Heart right ventricle (tissue), 16 donors: ENCODE measurements at regions not wholly inside any gene's neighbourhood (a gene's known extent, or its start where the extent isn't known, plus 50 kb on each side); places are given as distances from the start of the nearest gene placed in this dataset.

Source experiments
- ATAC-seq, 8 donors: fragments of 200-7000 bp; cut with Tn5 transposase; one replicate each; pipeline ENCODE4 v1.9.1; 2020; ENCODE audit warnings: mild to moderate bottlenecking in 8 of 8, moderate library complexity in 8 of 8, moderate number of reproducible peaks in 1 of 8
- DNase-seq, 2 donors: peaks; one replicate each; pipeline ENCODE4 v3.0.0-alpha.2; 2020
- H3K27ac ChIP-seq, 10 donors: fragments of 200-600 bp; sonication (generic) in 2 of 10; one replicate each; pipeline versions ENCODE4 v1.5.0 to v1.8.0; 2020 to 2022; ENCODE audit warnings: mild to moderate bottlenecking in 3 of 10
- H3K27me3 ChIP-seq, 7 donors: fragments of 200-600 bp; one replicate each; pipeline ENCODE4 v1.8.0; 2021 to 2022; ENCODE audit warnings: mild to moderate bottlenecking in 2 of 7
- H3K36me3 ChIP-seq, 9 donors: fragments of 200-600 bp; sonication (generic) in 1 of 9; one replicate each; pipeline versions ENCODE4 v1.5.0 to v1.8.0; 2020 to 2022; ENCODE audit warnings: mild to moderate bottlenecking in 2 of 9
- H3K4me1 ChIP-seq, 9 donors: fragments of 200-600 bp; sonication (generic) in 1 of 9; one replicate each; pipeline versions ENCODE4 v1.5.0 to v1.8.0; 2020 to 2022; ENCODE audit warnings: mild to moderate bottlenecking in 4 of 9
- H3K4me3 ChIP-seq, 10 donors: fragments of 200-600 bp; sonication (generic) in 2 of 10; one replicate each; pipeline versions ENCODE4 v1.5.0 to v1.8.0; 2020 to 2022; ENCODE audit warnings: mild to moderate bottlenecking in 7 of 10, moderate library complexity in 2 of 10
- H3K9me3 ChIP-seq, 11 donors: fragments of 200-600 bp in 10 of 11; sonication (generic) in 2 of 11; one replicate each; pipeline versions ENCODE4 v1.5.0 to v1.8.0; 2013 to 2022; ENCODE audit warnings: mild to moderate bottlenecking in 2 of 11, control low read depth in 1 of 11, moderate library complexity in 1 of 11
- WGBS, 2 donors: extraction: QIAGEN DNeasy Blood & Tissue Kit; methylation state at CpG; one replicate each; pipeline ENCODE4 v1.1.7; 2013; ENCODE audit warnings: inconsistent platforms in 1 of 2; 5-methylcytosine and 5-hydroxymethylcytosine counted together
- intact Hi-C, 10 donors: fragments of 100-400 bp; cut with DNase I; formaldehyde crosslinking; loops; one replicate each; pipeline versions ENCODE4 v1.11.1 to v1.14.2; 2022
- TF ChIP-seq, protein P1 (sequence below), 9 donors: fragments of 200-600 bp; sonication (generic) in 2 of 9; IDR thresholded peaks; one replicate each; pipeline versions ENCODE4 v1.5.0 to v1.8.0; 2021 to 2022; ENCODE audit warnings: antibody characterized with exemption in 9 of 9, mild to moderate bottlenecking in 5 of 9, moderate library complexity in 1 of 9
- donor health status: Arrhythmogenic right ventricular cardiomyopathy.
- donor health status: ischemic (EF 13 %, LVEDD 7.1; RV severe dilation, severe dysfunction).
- donor health status: healthy with polysubstance abuse.
- donor health status: DM: no; HTN: yes; CAD: no.
- donor health status: DM: no; HTN: no; CAD: no.
- donor health status: ischemic (EF 25% LVEDD 6.9; RV normal size, moderate dysfunction).
- donor health status: ischemic (EF 25% LVEDD 5.7; RV mildly dilated, moderate dysfunction).
- donor health status: healthy.
- donor health status: DM: yes; HTN: yes; CAD: no.
- donor health status: Ischemic cardiomyopathy.
- donor health status: ischemic (EF 35%, LVEDD 5.7; RV mildly dilated, moderate dysfunction).
- donor health status: nonischemic (EF 11% LVEDD 7.7; RV severe dilation, severe dysfunction).
- donor health status: DM: yes; HTN: yes; CAD: no.
- donor health status: PGD.
- donor health status: ischemic (EF 29% LVEDD 5.4; RV normal size, mild dysfunction).
- donor health status: nonischemic (EF 23%, LVEDD 6.1; RV moderate dilation, normal function).

DNA sequence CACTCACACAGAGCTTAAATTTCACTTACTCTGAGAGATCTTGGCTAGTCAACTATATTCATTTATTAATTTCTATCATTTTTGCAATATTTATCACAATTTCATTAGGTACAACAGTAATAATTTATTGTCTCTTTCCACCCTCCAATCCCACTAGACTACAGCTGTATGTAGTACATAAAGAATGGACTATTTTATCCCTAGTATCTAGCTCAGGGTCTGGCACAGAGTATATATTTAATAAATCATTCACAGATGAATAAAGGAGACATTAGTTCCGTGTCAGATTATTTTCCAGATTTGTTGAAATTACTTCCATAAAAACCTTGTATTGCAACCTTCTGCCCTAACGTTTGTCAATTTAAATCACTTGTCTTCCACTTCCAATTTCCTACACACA lies 1781.1 kb upstream of the SEL1L start:
- TF ChIP-seq, protein P1, sequence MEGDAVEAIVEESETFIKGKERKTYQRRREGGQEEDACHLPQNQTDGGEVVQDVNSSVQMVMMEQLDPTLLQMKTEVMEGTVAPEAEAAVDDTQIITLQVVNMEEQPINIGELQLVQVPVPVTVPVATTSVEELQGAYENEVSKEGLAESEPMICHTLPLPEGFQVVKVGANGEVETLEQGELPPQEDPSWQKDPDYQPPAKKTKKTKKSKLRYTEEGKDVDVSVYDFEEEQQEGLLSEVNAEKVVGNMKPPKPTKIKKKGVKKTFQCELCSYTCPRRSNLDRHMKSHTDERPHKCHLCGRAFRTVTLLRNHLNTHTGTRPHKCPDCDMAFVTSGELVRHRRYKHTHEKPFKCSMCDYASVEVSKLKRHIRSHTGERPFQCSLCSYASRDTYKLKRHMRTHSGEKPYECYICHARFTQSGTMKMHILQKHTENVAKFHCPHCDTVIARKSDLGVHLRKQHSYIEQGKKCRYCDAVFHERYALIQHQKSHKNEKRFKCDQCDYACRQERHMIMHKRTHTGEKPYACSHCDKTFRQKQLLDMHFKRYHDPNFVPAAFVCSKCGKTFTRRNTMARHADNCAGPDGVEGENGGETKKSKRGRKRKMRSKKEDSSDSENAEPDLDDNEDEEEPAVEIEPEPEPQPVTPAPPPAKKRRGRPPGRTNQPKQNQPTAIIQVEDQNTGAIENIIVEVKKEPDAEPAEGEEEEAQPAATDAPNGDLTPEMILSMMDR (IDR thresholded peaks at IDR 0.05) = no peak

DNA sequence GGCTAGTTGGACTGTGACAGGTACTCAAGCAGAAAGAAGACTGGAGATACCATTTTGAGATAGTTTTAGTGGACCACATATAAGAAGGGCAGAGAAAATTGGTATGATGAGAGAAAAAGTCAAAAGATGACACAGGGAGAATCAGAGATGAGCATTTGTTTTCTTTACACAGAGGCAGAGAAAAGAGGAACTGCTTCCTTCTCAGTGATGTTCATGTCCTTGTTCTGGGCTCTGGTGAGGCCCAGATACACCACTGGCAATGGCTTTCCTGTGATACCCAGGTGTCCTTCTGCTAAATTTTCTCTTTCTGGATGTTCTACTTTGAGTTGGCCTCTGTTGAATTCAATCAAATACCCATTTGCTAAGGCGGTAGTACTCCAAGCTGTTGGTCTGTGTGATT lies 1782.7 kb upstream of the SEL1L start:
- Histone ChIP-seq H3K9me3 (no peaks in the 10 kb centered on the region), H3K27ac (no peak overlapping the region), H3K36me3 (no peaks in the 10 kb centered on the region), H3K4me3 (no peak overlapping the region), H3K4me1 (no peaks in the 10 kb centered on the region), H3K27me3 (no peaks in the 10 kb centered on the region)
- intact Hi-C loops = no loop called here
- DNase-seq = no peak
- ATAC-seq = no peak
- TF ChIP-seq, protein P1 (IDR thresholded peaks at IDR 0.05) = no peak
- 84 to 97% methylated on average over 1 of the region's 1 CpG for WGBS, 2 donors

More for the DNA sequence above, 1781.1 kb upstream of the SEL1L start:
- intact Hi-C loops = no loop called here
- Histone ChIP-seq H3K27me3 (no peaks in the 10 kb centered on the region), H3K4me1 (no peaks in the 10 kb centered on the region), H3K4me3 (no peak overlapping the region), H3K36me3 (no peaks in the 10 kb centered on the region), H3K9me3 (peaks cover 0 to 1% (median 0%) of the 10 kb centered on the region in 11 donors), H3K27ac (no peak overlapping the region)
- 84 to 91% methylated on average over 2 of the region's 2 CpGs for WGBS, 2 donors
- no peak for ATAC-seq
- DNase-seq = no peak

DNA sequence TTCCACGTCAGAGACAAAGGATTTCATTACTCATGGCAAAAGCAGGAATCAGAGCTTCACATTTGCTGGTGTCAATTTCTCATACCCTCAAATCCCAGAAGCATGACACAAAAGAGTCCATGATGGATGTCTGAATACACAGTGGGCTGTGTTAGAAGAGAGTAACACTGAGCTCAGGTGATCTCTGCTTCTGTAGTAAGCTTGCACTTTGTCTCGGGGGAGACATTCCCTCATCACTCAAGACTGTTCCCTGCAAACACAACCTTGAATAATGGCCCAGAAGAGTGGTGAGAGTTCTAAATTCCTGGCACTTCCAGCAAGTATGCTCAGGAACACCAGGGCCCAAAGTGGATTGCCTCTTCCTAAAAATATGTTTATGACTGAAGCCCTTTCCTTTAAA lies 1787.2 kb upstream of the SEL1L start:
- intact Hi-C loops = no loop called here
- 78 to 80% methylated on average over 2 of the region's 2 CpGs for WGBS, 2 donors
- ATAC-seq = no peak

DNA sequence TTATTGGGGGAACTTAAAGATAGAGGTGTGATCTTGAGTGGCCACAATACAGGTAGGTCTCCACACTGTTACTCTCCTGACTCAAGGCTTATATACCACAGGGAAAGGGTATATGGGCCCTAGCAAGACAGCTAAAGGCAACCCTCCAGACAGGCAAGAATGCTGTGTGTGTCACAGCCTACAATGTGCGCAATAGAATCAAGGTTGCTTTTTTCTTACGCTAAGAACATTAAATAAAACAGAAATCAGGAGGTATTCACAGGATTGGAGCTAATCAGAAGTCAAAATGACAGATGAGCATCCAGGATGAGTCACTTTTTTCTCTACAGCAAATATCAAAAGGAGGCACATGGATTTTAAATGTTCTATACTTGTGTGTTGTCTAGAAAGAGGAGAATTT lies 1797.9 kb upstream of the SEL1L start:
- no peak overlapping the region for H3K4me3 ChIP-seq
- no peak overlapping the region for H3K27ac ChIP-seq
- no peak for ATAC-seq
- no peaks in the 10 kb centered on the region for H3K27me3 ChIP-seq
- no peaks in the 10 kb centered on the region for H3K36me3 ChIP-seq
- 92 to 96% methylated on average over 2 of the region's 2 CpGs for WGBS, 2 donors
- no peaks in the 10 kb centered on the region for H3K9me3 ChIP-seq
- TF ChIP-seq, protein P1 (IDR thresholded peaks at IDR 0.05) = no peak
- DNase-seq = no peak
- intact Hi-C loops = no loop called here
- H3K4me1 ChIP-seq = no peaks in the 10 kb centered on the region

More for the DNA sequence above, 1787.2 kb upstream of the SEL1L start:
- Histone ChIP-seq H3K36me3 (no peaks in the 10 kb centered on the region), H3K4me3 (no peak overlapping the region), H3K4me1 (no peaks in the 10 kb centered on the region), H3K27ac (no peak overlapping the region), H3K27me3 (no peaks in the 10 kb centered on the region), H3K9me3 (no peaks in the 10 kb centered on the region)
- DNase-seq = no peak
- TF ChIP-seq, protein P1 (IDR thresholded peaks at IDR 0.05) = no peak
